ENCODE measurements at regions not wholly inside any gene's neighbourhood (a gene's known extent, or its start where the extent isn't known, plus 50 kb on each side); places are given as distances from the start of the nearest gene placed in this dataset.
"Not testable (repeated sequence)": the region's sequence is repeated elsewhere in the genome, so short reads cannot be mapped to it uniquely, and the experiment has no call there.

GRCh38 chr9:17083258-17083657, 51.6 kb upstream of the CNTLN start:
- no peak for DNase-seq
- Mint-ChIP-seq H3K27me3 (no peaks in the 10 kb centered on the region), H3K36me3 (no peaks in the 10 kb centered on the region), H3K4me3 (no peak overlapping the region), H3K9me3 (peaks cover 0 to 1% (median 0%) of the 10 kb centered on the region in 7 donors), H3K27ac (no peak overlapping the region), H3K4me1 (no peaks in the 10 kb centered on the region)
- no peak for ATAC-seq (ENCODE audit: low read depth in 2 of 2)

GRCh38 chr9:17082343-17083064, 52.3 kb upstream of the CNTLN start:
- H3K4me3 Mint-ChIP-seq: no peak overlapping the region
- ATAC-seq (ENCODE audit: low read depth in 2 of 2) (no peak), DNase-seq (no peak)
- no peaks in the 10 kb centered on the region for H3K36me3 Mint-ChIP-seq
- H3K27ac Mint-ChIP-seq: no peak overlapping the region
- H3K27me3 Mint-ChIP-seq: no peaks in the 10 kb centered on the region
- no peaks in the 10 kb centered on the region for H3K4me1 Mint-ChIP-seq
- H3K9me3 Mint-ChIP-seq: peaks cover 0 to 1% (median 0%) of the 10 kb centered on the region in 7 donors

GRCh38 chr9:17081814-17082213, 53.0 kb upstream of the CNTLN start:
- Mint-ChIP-seq H3K36me3 (no peaks in the 10 kb centered on the region), H3K27ac (no peak overlapping the region), H3K4me1 (no peaks in the 10 kb centered on the region), H3K9me3 (peaks cover 0 to 1% (median 0%) of the 10 kb centered on the region in 7 donors), H3K27me3 (no peaks in the 10 kb centered on the region), H3K4me3 (no peak overlapping the region)
- DNase-seq (no peak), ATAC-seq (ENCODE audit: low read depth in 2 of 2) (no peak)

- Mint-ChIP-seq H3K27ac (no peak overlapping the region), H3K27me3 (no peaks in the 10 kb centered on the region), H3K36me3 (no peaks in the 10 kb centered on the region), H3K4me1 (no peaks in the 10 kb centered on the region), H3K4me3 (no peak overlapping the region), H3K9me3 (peaks cover 0 to 1% (median 0%) of the 10 kb centered on the region in 7 donors)
- ATAC-seq (ENCODE audit: low read depth in 2 of 2) (no peak), DNase-seq (no peak)
Observed at GRCh38 chr9:17081351-17081750, 53.5 kb upstream of the CNTLN start.

GRCh38 chr9:17075758-17076485, 58.9 kb upstream of the CNTLN start:
- Mint-ChIP-seq H3K27ac (no peak overlapping the region), H3K4me3 (no peak overlapping the region), H3K9me3 (peaks cover 0 to 4% (median 1%) of the 10 kb centered on the region in 7 donors), H3K36me3 (no peaks in the 10 kb centered on the region), H3K27me3 (no peaks in the 10 kb centered on the region), H3K4me1 (no peaks in the 10 kb centered on the region)
- ATAC-seq (ENCODE audit: low read depth in 2 of 2) (no peak), DNase-seq (no peak)

- DNase-seq (no peak), ATAC-seq (ENCODE audit: low read depth in 2 of 2) (no peak)
- H3K4me3 Mint-ChIP-seq: no peak overlapping the region
- no peak overlapping the region for H3K27ac Mint-ChIP-seq
- no peaks in the 10 kb centered on the region for H3K4me1 Mint-ChIP-seq
- H3K36me3 Mint-ChIP-seq: no peaks in the 10 kb centered on the region
- H3K9me3 Mint-ChIP-seq: peaks cover 0 to 4% (median 1%) of the 10 kb centered on the region in 7 donors
- no peaks in the 10 kb centered on the region for H3K27me3 Mint-ChIP-seq
Observed at GRCh38 chr9:17075146-17075757, 59.6 kb upstream of the CNTLN start.

GRCh38 chr9:17072563-17072962, 62.3 kb upstream of the CNTLN start:
- not testable (repeated sequence) for H3K27ac Mint-ChIP-seq; H3K4me1 Mint-ChIP-seq; ATAC-seq (ENCODE audit: low read depth in 2 of 2); H3K9me3 Mint-ChIP-seq; H3K36me3 Mint-ChIP-seq; DNase-seq; H3K27me3 Mint-ChIP-seq; H3K4me3 Mint-ChIP-seq

- H3K9me3 Mint-ChIP-seq: peaks cover 0 to under 1% (median 0%) of the 10 kb centered on the region in 7 donors
- ATAC-seq (ENCODE audit: low read depth in 2 of 2): no peak
- DNase-seq: no peak
- no peaks in the 10 kb centered on the region for H3K4me1 Mint-ChIP-seq
- H3K27ac Mint-ChIP-seq: no peak overlapping the region
- H3K36me3 Mint-ChIP-seq: no peaks in the 10 kb centered on the region
- H3K4me3 Mint-ChIP-seq: no peak overlapping the region
- H3K27me3 Mint-ChIP-seq: no peaks in the 10 kb centered on the region
Observed at GRCh38 chr9:17068671-17069070, 66.2 kb upstream of the CNTLN start.

GRCh38 chr9:17065062-17065461, 69.8 kb upstream of the CNTLN start:
- DNase-seq: no peak

GRCh38 chr9:17064558-17064957, 70.3 kb upstream of the CNTLN start:
- Mint-ChIP-seq H3K9me3 (no peaks in the 10 kb centered on the region), H3K27ac (no peak overlapping the region), H3K4me3 (no peak overlapping the region), H3K27me3 (peaks cover 0 to 3% (median 0%) of the 10 kb centered on the region in 3 donors), H3K36me3 (no peaks in the 10 kb centered on the region), H3K4me1 (no peaks in the 10 kb centered on the region)
- DNase-seq: no peak
- no peak for ATAC-seq (ENCODE audit: low read depth in 2 of 2)

More at GRCh38 chr9:17065062-17065461, 69.8 kb upstream of the CNTLN start:
- Mint-ChIP-seq H3K36me3 (no peaks in the 10 kb centered on the region), H3K27me3 (no peaks in the 10 kb centered on the region), H3K4me3 (no peak overlapping the region), H3K4me1 (no peaks in the 10 kb centered on the region), H3K27ac (no peak overlapping the region), H3K9me3 (no peaks in the 10 kb centered on the region)
- ATAC-seq (ENCODE audit: low read depth in 2 of 2): no peak

- H3K9me3 Mint-ChIP-seq: peaks cover 0 to under 1% (median 0%) of the 10 kb centered on the region in 7 donors
- ATAC-seq (ENCODE audit: low read depth in 2 of 2): no peak
- no peaks in the 10 kb centered on the region for H3K36me3 Mint-ChIP-seq
- H3K27me3 Mint-ChIP-seq: peaks cover 0 to 4% (median 0%) of the 10 kb centered on the region in 3 donors
- DNase-seq: peak; percentile 1
- no peak overlapping the region for H3K27ac Mint-ChIP-seq
- H3K4me1 Mint-ChIP-seq: no peaks in the 10 kb centered on the region
- H3K4me3 Mint-ChIP-seq: no peak overlapping the region
Observed at GRCh38 chr9:17063535-17064135, 71.2 kb upstream of the CNTLN start.

GRCh38 chr9:17062497-17062896, 72.3 kb upstream of the CNTLN start:
- Mint-ChIP-seq H3K4me3 (no peak overlapping the region), H3K36me3 (no peaks in the 10 kb centered on the region), H3K27me3 (peaks cover 0 to 4% (median 0%) of the 10 kb centered on the region in 3 donors), H3K27ac (no peak overlapping the region), H3K9me3 (peaks cover 0 to 4% (median 0%) of the 10 kb centered on the region in 7 donors), H3K4me1 (no peaks in the 10 kb centered on the region)
- ATAC-seq (ENCODE audit: low read depth in 2 of 2) (no peak), DNase-seq (no peak)

GRCh38 chr9:17060450-17060849, 74.4 kb upstream of the CNTLN start:
- Mint-ChIP-seq H3K36me3 (no peaks in the 10 kb centered on the region), H3K27me3 (peaks cover 0 to 4% (median 0%) of the 10 kb centered on the region in 3 donors), H3K27ac (no peak overlapping the region), H3K4me3 (no peak overlapping the region), H3K4me1 (no peaks in the 10 kb centered on the region), H3K9me3 (peaks cover 0 to 4% (median 0%) of the 10 kb centered on the region in 7 donors)
- no peak for ATAC-seq (ENCODE audit: low read depth in 2 of 2)
- no peak for DNase-seq
